Stimulated activated CD4-positive, alpha-beta T cell treated with anti-CD3 and anti-CD28 coated beads, Interleukin-4, amount 100 ng/mL, for 1 hour (primary cell): ENCODE measurements at regions not wholly inside any gene's neighbourhood (a gene's known extent, or its start where the extent isn't known, plus 50 kb on each side); places are given as distances from the start of the nearest gene placed in this dataset.
A peak's percentile ranks its signal among the peaks of the same experiment; 100 is the strongest.

Experiments used
- DNase-seq: peaks from one replicate; pipeline ENCODE4 v3.0.0-alpha.2; 2020

GRCh38 chrX:120021927-120022326, 55.6 kb downstream of the RHOXF2B start:
- no peak for DNase-seq

- no peak for DNase-seq
Observed at GRCh38 chrX:120020305-120020704, 57.2 kb downstream of the RHOXF2B start.

- DNase-seq, result no peak
Observed at GRCh38 chrX:120016068-120016441, 61.4 kb downstream of the RHOXF2B start.

GRCh38 chrX:120015145-120016067, 62.1 kb downstream of the RHOXF2B start:
- no peak for DNase-seq

GRCh38 chrX:120014354-120015130, 62.9 kb downstream of the RHOXF2B start:
- DNase-seq, result no peak

- DNase-seq, result no peak
Observed at GRCh38 chrX:120001787-120002186, 58.2 kb upstream of the NKAP start.

GRCh38 chrX:120000490-120001246, 57.1 kb upstream of the NKAP start:
- DNase-seq, result peak; percentile 21

GRCh38 chrX:119999087-119999634, 55.6 kb upstream of the NKAP start:
- DNase-seq, result no peak

- DNase-seq, result no peak
Observed at GRCh38 chrX:119997570-119997969, 54.0 kb upstream of the NKAP start.

GRCh38 chrX:119996600-119997524, 53.3 kb upstream of the NKAP start:
- no peak for DNase-seq

GRCh38 chrX:119996069-119996468, 52.5 kb upstream of the NKAP start:
- no peak for DNase-seq
